HepG2 (cell line): ENCODE measurements at regions not wholly inside any gene's neighbourhood (a gene's known extent, or its start where the extent isn't known, plus 50 kb on each side); places are given as distances from the start of the nearest gene placed in this dataset.

Experiments
- BORCS8-MEF2B ChIP-seq: sonication (generic); formaldehyde crosslinking; IDR thresholded peaks from 2 replicates; pipeline ENCODE4 v1.8.0; 2022; ENCODE audit warnings: mild to moderate bottlenecking, missing genetic modification reagents
- CBFB ChIP-seq: sonication (generic); formaldehyde crosslinking; IDR thresholded peaks from 2 replicates; pipeline ENCODE4 v1.4.0; 2020; ENCODE audit warnings: missing genetic modification reagents
- EHMT2 ChIP-seq: fragments of 200-600 bp; sonication (generic); IDR thresholded peaks from 2 replicates; pipeline ENCODE4 v1.7.0; 2017; ENCODE audit warnings: antibody characterized with exemption, low read depth, low read length, borderline replicate concordance
- RARG ChIP-seq: sonication (generic); formaldehyde crosslinking; IDR thresholded peaks from 2 replicates; pipeline ENCODE4 v1.4.0; 2020; ENCODE audit warnings: low read depth, mild to moderate bottlenecking, missing genetic modification reagents
- TEAD3 ChIP-seq: optimal IDR thresholded peaks from 2 replicates; pipeline ENCODE3; 2016; ENCODE audit warnings: borderline replicate concordance
- ZKSCAN8 ChIP-seq: IDR thresholded peaks from 2 replicates; pipeline ENCODE4 v1.6.1; 2016; ENCODE audit warnings: borderline replicate concordance, missing genetic modification reagents, missing compliant biosample characterization
- ZNF18 ChIP-seq: sonication (generic); formaldehyde crosslinking; IDR thresholded peaks from 2 replicates; pipeline ENCODE4 v1.8.0; 2022; ENCODE audit warnings: mild to moderate bottlenecking, missing genetic modification reagents; ENCODE audit not compliant: insufficient replicate concordance
- ZNF713 ChIP-seq: sonication (generic); formaldehyde crosslinking; IDR thresholded peaks from 2 replicates; pipeline ENCODE4 v1.4.0; 2020; ENCODE audit warnings: mild to moderate bottlenecking, missing genetic modification reagents
- TF ChIP-seq, protein P1 (sequence below): IDR thresholded peaks from 2 replicates; pipeline ENCODE4 v1.4.0; 2020; ENCODE audit warnings: mild to moderate bottlenecking, missing genetic modification reagents
- TF ChIP-seq, protein P2 (sequence below): IDR thresholded peaks from 2 replicates; pipeline ENCODE4 v1.6.1; 2018; ENCODE audit warnings: missing genetic modification reagents, mild to moderate bottlenecking, missing compliant biosample characterization

GRCh38 chr2:222806526-222807137 lies 54.2 kb upstream of the ACSL3 start (continued):
- TF ChIP-seq CBFB (no peak), BORCS8-MEF2B (CRISPR knock-in tag) (no peak), ZNF713 (CRISPR knock-in tag) (no peak), EHMT2 (no peak), TEAD3 (peak; percentile 23), ZNF18 (CRISPR knock-in tag) (peak; percentile 52), ZKSCAN8 (CRISPR knock-in tag) (no peak), RARG (CRISPR knock-in tag) (no peak)
- TF ChIP-seq, protein P1, sequence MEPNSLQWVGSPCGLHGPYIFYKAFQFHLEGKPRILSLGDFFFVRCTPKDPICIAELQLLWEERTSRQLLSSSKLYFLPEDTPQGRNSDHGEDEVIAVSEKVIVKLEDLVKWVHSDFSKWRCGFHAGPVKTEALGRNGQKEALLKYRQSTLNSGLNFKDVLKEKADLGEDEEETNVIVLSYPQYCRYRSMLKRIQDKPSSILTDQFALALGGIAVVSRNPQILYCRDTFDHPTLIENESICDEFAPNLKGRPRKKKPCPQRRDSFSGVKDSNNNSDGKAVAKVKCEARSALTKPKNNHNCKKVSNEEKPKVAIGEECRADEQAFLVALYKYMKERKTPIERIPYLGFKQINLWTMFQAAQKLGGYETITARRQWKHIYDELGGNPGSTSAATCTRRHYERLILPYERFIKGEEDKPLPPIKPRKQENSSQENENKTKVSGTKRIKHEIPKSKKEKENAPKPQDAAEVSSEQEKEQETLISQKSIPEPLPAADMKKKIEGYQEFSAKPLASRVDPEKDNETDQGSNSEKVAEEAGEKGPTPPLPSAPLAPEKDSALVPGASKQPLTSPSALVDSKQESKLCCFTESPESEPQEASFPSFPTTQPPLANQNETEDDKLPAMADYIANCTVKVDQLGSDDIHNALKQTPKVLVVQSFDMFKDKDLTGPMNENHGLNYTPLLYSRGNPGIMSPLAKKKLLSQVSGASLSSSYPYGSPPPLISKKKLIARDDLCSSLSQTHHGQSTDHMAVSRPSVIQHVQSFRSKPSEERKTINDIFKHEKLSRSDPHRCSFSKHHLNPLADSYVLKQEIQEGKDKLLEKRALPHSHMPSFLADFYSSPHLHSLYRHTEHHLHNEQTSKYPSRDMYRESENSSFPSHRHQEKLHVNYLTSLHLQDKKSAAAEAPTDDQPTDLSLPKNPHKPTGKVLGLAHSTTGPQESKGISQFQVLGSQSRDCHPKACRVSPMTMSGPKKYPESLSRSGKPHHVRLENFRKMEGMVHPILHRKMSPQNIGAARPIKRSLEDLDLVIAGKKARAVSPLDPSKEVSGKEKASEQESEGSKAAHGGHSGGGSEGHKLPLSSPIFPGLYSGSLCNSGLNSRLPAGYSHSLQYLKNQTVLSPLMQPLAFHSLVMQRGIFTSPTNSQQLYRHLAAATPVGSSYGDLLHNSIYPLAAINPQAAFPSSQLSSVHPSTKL: peak; percentile 15; the same call in 1 of the 2 replicates
- TF ChIP-seq, protein P2, sequence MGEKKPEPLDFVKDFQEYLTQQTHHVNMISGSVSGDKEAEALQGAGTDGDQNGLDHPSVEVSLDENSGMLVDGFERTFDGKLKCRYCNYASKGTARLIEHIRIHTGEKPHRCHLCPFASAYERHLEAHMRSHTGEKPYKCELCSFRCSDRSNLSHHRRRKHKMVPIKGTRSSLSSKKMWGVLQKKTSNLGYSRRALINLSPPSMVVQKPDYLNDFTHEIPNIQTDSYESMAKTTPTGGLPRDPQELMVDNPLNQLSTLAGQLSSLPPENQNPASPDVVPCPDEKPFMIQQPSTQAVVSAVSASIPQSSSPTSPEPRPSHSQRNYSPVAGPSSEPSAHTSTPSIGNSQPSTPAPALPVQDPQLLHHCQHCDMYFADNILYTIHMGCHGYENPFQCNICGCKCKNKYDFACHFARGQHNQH (CRISPR knock-in tag): no peak
